IMR-90 (cell line): ENCODE measurements at regions not wholly inside any gene's neighbourhood (a gene's known extent, or its start where the extent isn't known, plus 50 kb on each side); places are given as distances from the start of the nearest gene placed in this dataset.

Experiments
- ATAC-seq: fragments of 200-7000 bp; cut with Tn5 transposase; 2 replicates; pipeline ENCODE4 v1.9.1; 2020; ENCODE audit warnings: low read depth, mild to moderate bottlenecking, moderate library complexity
- BruUV-seq: library from RNA; stranded (reverse); fragments of 400-500 nt; replicated peaks from 2 replicates; lab custom pipeline; 2021; lab: Mats Ljungman, UMichigan
- CTCF ChIA-PET: fragments of 300-600 bp; formaldehyde crosslinking; extraction: SDS; loops from one replicate; lab custom pipeline; 2021; ENCODE audit warnings: antibody characterized with exemption; lab: Yijun Ruan, JAX
- POLR2A ChIA-PET: fragments of 300-600 bp; sonication (Branson Sonifier 250); formaldehyde crosslinking; loops from one replicate; lab custom pipeline; 2022; ENCODE audit warnings: antibody characterized with exemption; ENCODE audit not compliant: unreplicated experiment; lab: Charles Lee
- DNase-seq: peaks from one replicate; pipeline ENCODE4 v3.0.0; 2013
- H2AFZ ChIP-seq: replicated peaks from 2 replicates; pipeline ENCODE3; 2013; ENCODE audit warnings: low read length, mild to moderate bottlenecking; ENCODE audit not compliant: poor library complexity
- H2AK5ac ChIP-seq: 2 replicates; pipeline ENCODE4 v1.6.1; 2013; ENCODE audit warnings: low read depth, low read length, inconsistent platforms
- H2AK9ac ChIP-seq: replicated peaks from 2 replicates; pipeline ENCODE3; 2013; ENCODE audit warnings: mild to moderate bottlenecking, low read depth, low read length, moderate library complexity; ENCODE audit not compliant: poor library complexity
- H2BK120ac ChIP-seq: 2 replicates; pipeline ENCODE4 v1.6.1; 2013; ENCODE audit warnings: low read depth, low read length, inconsistent platforms
- H2BK15ac ChIP-seq: 3 replicates; pipeline ENCODE4 v1.6.1; 2013; ENCODE audit warnings: low read depth, low read length, inconsistent platforms
- H2BK20ac ChIP-seq: 2 replicates; pipeline ENCODE4 v1.6.1; 2013; ENCODE audit warnings: low read depth, mild to moderate bottlenecking, inconsistent platforms, low read length, moderate library complexity
- H2BK5ac ChIP-seq: 2 replicates; pipeline ENCODE4 v1.6.1; 2013; ENCODE audit warnings: mild to moderate bottlenecking, low read depth, low read length, inconsistent platforms; ENCODE audit not compliant: poor library complexity, severe bottlenecking
- H3K14ac ChIP-seq: replicated peaks from 2 replicates; pipeline ENCODE4 v1.6.1; 2013; ENCODE audit warnings: low read depth, low read length, inconsistent platforms
- H3K18ac ChIP-seq: 2 replicates; pipeline ENCODE4 v1.6.1; 2013; ENCODE audit warnings: low read depth, low read length, control low read depth
- H3K23ac ChIP-seq: 2 replicates; pipeline ENCODE4 v1.6.1; 2013; ENCODE audit warnings: low read depth, low read length, inconsistent platforms
- H3K27ac ChIP-seq: 2 replicates; pipeline ENCODE4 v1.5.1; 2013; ENCODE audit warnings: mild to moderate bottlenecking, control low read depth, low read length; ENCODE audit not compliant: insufficient read depth
- H3K27me3 ChIP-seq: 2 replicates; pipeline ENCODE4 v1.6.1; 2013; ENCODE audit warnings: low read length; ENCODE audit not compliant: control insufficient read depth, insufficient read depth
- H3K36me3 ChIP-seq: 2 replicates; pipeline ENCODE4 v1.6.1; 2013; ENCODE audit warnings: low read length, mixed read lengths; ENCODE audit not compliant: control insufficient read depth, insufficient read depth
- H3K4ac ChIP-seq: 2 replicates; pipeline ENCODE4 v1.6.1; 2013; ENCODE audit warnings: low read depth, low read length, inconsistent platforms
- H3K4me1 ChIP-seq: 2 replicates; pipeline ENCODE4 v1.6.1; 2013; ENCODE audit warnings: low read length, mixed read lengths; ENCODE audit not compliant: control insufficient read depth, insufficient read depth
- H3K4me2 ChIP-seq: 2 replicates; pipeline ENCODE4 v1.6.1; 2013; ENCODE audit warnings: low read depth, mild to moderate bottlenecking, control low read depth, low read length, moderate library complexity
- H3K4me3 ChIP-seq: 2 replicates; pipeline ENCODE4 v1.5.1; 2013; ENCODE audit warnings: low read depth, mild to moderate bottlenecking, control low read depth, low read length, moderate library complexity; ENCODE audit not compliant: insufficient read depth
- H3K56ac ChIP-seq: 2 replicates; pipeline ENCODE4 v1.6.1; 2013; ENCODE audit warnings: low read length, inconsistent platforms; ENCODE audit not compliant: insufficient read depth; ENCODE audit errors: extremely low read depth
- H3K79me1 ChIP-seq, 2 experiments: 2 replicates each; pipeline ENCODE4 v1.6.1; 2013; ENCODE audit warnings: low read length in 2 of 2, inconsistent platforms in 1 of 2, low read depth in 1 of 2
- H3K9ac ChIP-seq: 2 replicates; pipeline ENCODE4 v1.6.1; 2013; ENCODE audit warnings: low read depth, low read length, control low read depth
- H3K9me1 ChIP-seq: 2 replicates; pipeline ENCODE4 v1.6.1; 2013; ENCODE audit warnings: low read length, inconsistent platforms; ENCODE audit not compliant: insufficient read depth
- H3K9me3 ChIP-seq: 2 replicates; pipeline ENCODE4 v1.6.1; 2013; ENCODE audit warnings: low read length; ENCODE audit not compliant: control insufficient read depth, insufficient read depth
- H4K20me1 ChIP-seq: 2 replicates; pipeline ENCODE4 v1.6.1; 2013; ENCODE audit warnings: low read length, inconsistent platforms; ENCODE audit not compliant: insufficient read depth
- H4K5ac ChIP-seq: 2 replicates; pipeline ENCODE4 v1.6.1; 2013; ENCODE audit warnings: mild to moderate bottlenecking, low read depth, low read length, control low read depth
- H4K8ac ChIP-seq, 2 experiments: 2 replicates each; pipeline ENCODE4 v1.6.1; 2013; ENCODE audit warnings: low read depth in 2 of 2, low read length in 2 of 2, control low read depth in 1 of 2, inconsistent platforms in 1 of 2
- H4K91ac ChIP-seq: 2 replicates; pipeline ENCODE4 v1.6.1; 2013; ENCODE audit warnings: low read depth, low read length, inconsistent platforms; ENCODE audit not compliant: insufficient read depth
- BHLHE40 ChIP-seq: fragments of 150-350 bp; IDR thresholded peaks from 2 replicates; pipeline ENCODE4 v1.6.1; 2016; ENCODE audit warnings: mild to moderate bottlenecking, low read depth, low read length
- CTCF ChIP-seq: conservative IDR thresholded peaks from 2 replicates; pipeline ENCODE4 v1.5.1; 2012; ENCODE audit warnings: mild to moderate bottlenecking, low read depth, low read length, improper control_type of control experiment
- ELK1 ChIP-seq: fragments of 150-350 bp; IDR thresholded peaks from 2 replicates; pipeline ENCODE4 v1.6.1; 2016; ENCODE audit warnings: low read depth, mild to moderate bottlenecking, low read length, moderate library complexity, borderline replicate concordance
- FOS ChIP-seq: fragments of 150-350 bp; IDR thresholded peaks from 2 replicates; pipeline ENCODE4 v1.6.1; 2016; ENCODE audit warnings: low read depth, low read length
- MAFK ChIP-seq: IDR thresholded peaks from 2 replicates; pipeline ENCODE4 v1.6.1; 2012; ENCODE audit warnings: low read depth, low read length, improper control_type of control experiment
- MAZ ChIP-seq: IDR thresholded peaks from 2 replicates; pipeline ENCODE4 v1.6.1; 2012; ENCODE audit warnings: low read depth, mild to moderate bottlenecking, low read length, improper control_type of control experiment, moderate library complexity, borderline replicate concordance
- POLR2A ChIP-seq: IDR thresholded peaks from 2 replicates; pipeline ENCODE4 v1.6.1; 2012; ENCODE audit warnings: mild to moderate bottlenecking, low read depth, low read length
- RFX5 ChIP-seq: IDR thresholded peaks from 2 replicates; pipeline ENCODE4 v1.8.0; 2012; ENCODE audit warnings: low read depth, mild to moderate bottlenecking, low read length, moderate library complexity
- WGBS, 2 experiments: methylation state at CpG; one replicate each; pipeline versions ENCODE4 v1.1.5 to v1.1.7; 2013; ENCODE audit warnings: missing lambda C conversion rate in 2 of 2; ENCODE audit not compliant: insufficient read length in 1 of 2; ENCODE audit errors: extremely low coverage in 2 of 2; 5-methylcytosine and 5-hydroxymethylcytosine counted together
- dilution Hi-C: fragments of 300-500 bp; cut with HindIII; formaldehyde crosslinking; loops from one replicate; pipeline ENCODE4 v1.14.3; 2018; ENCODE audit warnings: low sequenced_read_pairs; ENCODE audit not compliant: unreplicated experiment
- in situ Hi-C: fragments of 300-500 bp; cut with MboI; formaldehyde crosslinking; loops from 3 replicates; pipeline ENCODE4 v1.14.3; 2019; ENCODE audit warnings: low sequenced_read_pairs, inconsistent platforms, mixed read lengths
- intact Hi-C: fragments of 100-400 bp; cut with micrococcal nuclease; formaldehyde crosslinking; loops from 2 replicates; pipeline ENCODE4 v1.10.0; 2022

GRCh38 chr6:145454006-145454405, 281.3 kb downstream of the EPM2A start:
- Histone ChIP-seq H3K4me2 (no peak overlapping the region), H3K14ac (no peak overlapping the region), H3K36me3 (no peaks in the 10 kb centered on the region), H3K23ac (no peak overlapping the region), H3K9me3 (no peaks in the 10 kb centered on the region), H2AK9ac (no peak overlapping the region), H4K5ac (no peak overlapping the region), H3K56ac (no peak overlapping the region), H3K9ac (no peak overlapping the region), H2BK20ac (no peak overlapping the region), H4K20me1 (no peaks in the 10 kb centered on the region), H3K4me1 (no peaks in the 10 kb centered on the region), H3K27me3 (no peaks in the 10 kb centered on the region), H2AFZ (no peak overlapping the region), H3K9me1 (no peaks in the 10 kb centered on the region), H2BK120ac (no peak overlapping the region), H3K79me1 (no peaks in the 10 kb centered on the region), H3K18ac (no peak overlapping the region), H2AK5ac (no peak overlapping the region), H2BK15ac (no peak overlapping the region), H2BK5ac (no peak overlapping the region), H3K4ac (no peak overlapping the region), H3K27ac (no peak overlapping the region), H3K4me3 (no peak overlapping the region), H4K8ac (no peak overlapping the region), H4K91ac (no peak overlapping the region)
- no TSS peak for BruUV-seq
- ATAC-seq (no peak), DNase-seq (no peak)
- no CpG with 5 or more reads among the region's 2 CpGs for WGBS, 2 experiments
- TF ChIP-seq BHLHE40 (no peak), POLR2A (no peak), MAZ (no peak), RFX5 (no peak), MAFK (no peak), ELK1 (no peak), CTCF (no peak), FOS (no peak)
- POLR2A ChIA-PET, result no interaction called here
- dilution Hi-C loops (no loop called here), intact Hi-C loops (no loop called here), in situ Hi-C loops (no loop called here)
- CTCF ChIA-PET, result interaction anchor here (0.7 kb wide), 1 partner anchor 8 kb away, joined by 4 read pairs; no protein-coding TSS in a partner anchor
